Large intestine (tissue), 3 donors: ENCODE measurements at regions not wholly inside any gene's neighbourhood (a gene's known extent, or its start where the extent isn't known, plus 50 kb on each side); places are given as distances from the start of the nearest gene placed in this dataset.

ENCODE experiments used
- DNase-seq, 2 donors: peaks; one replicate each; pipeline versions ENCODE4 v3.0.0 to v3.0.0-alpha.2; 2013
- H3K27ac ChIP-seq: one replicate; pipeline ENCODE4 v1.5.1; 2013; ENCODE audit warnings: low read length
- H3K27me3 ChIP-seq: 2 replicates; pipeline ENCODE4 v1.6.1; 2013; ENCODE audit warnings: low read length; ENCODE audit not compliant: control insufficient read depth, insufficient read depth
- H3K36me3 ChIP-seq: 2 replicates; pipeline ENCODE4 v1.6.1; 2013; ENCODE audit warnings: low read length; ENCODE audit not compliant: control insufficient read depth, insufficient read depth
- H3K4me1 ChIP-seq: one replicate; pipeline ENCODE4 v1.6.1; 2013; ENCODE audit warnings: low read length; ENCODE audit not compliant: control insufficient read depth, insufficient read depth
- H3K4me3 ChIP-seq: one replicate; pipeline ENCODE4 v1.5.1; 2013; ENCODE audit warnings: low read length
- H3K9me3 ChIP-seq: one replicate; pipeline ENCODE4 v1.6.1; 2013; ENCODE audit warnings: mild to moderate bottlenecking, low read depth, low read length, moderate library complexity; ENCODE audit not compliant: control insufficient read depth
- WGBS: methylation state at CpG from one replicate; pipeline ENCODE4 v1.1.5; 2013; ENCODE audit warnings: low lambda C conversion rate; ENCODE audit not compliant: insufficient coverage; 5-methylcytosine and 5-hydroxymethylcytosine counted together

DNA sequence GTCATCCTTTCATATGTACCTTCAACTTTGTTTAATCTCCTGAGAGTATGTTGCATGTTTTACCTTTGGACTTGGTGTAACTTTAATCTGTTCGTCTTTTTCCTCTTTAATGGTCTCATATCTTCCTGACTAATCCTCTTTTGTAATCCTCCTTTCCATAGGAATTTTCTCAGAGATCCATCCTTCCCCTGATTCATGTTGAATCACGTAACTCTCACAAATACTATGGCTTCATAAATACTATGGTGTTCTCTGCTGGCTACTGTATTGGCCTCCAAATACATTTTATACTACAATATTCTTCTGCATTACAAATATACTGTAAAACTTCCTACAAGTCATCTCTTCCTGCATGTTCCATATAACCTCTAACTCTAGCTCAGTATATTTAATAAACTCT, 317.7 kb upstream of the ADGRB3 start:
- no peak overlapping the region for H3K27ac ChIP-seq
- H3K4me3 ChIP-seq = no peak overlapping the region
- DNase-seq = no peak
- WGBS = 16% methylated on average over 2 of the region's 2 CpGs
- no peaks in the 10 kb centered on the region for H3K9me3 ChIP-seq
- H3K27me3 ChIP-seq = no peaks in the 10 kb centered on the region
- no peaks in the 10 kb centered on the region for H3K36me3 ChIP-seq
- H3K4me1 ChIP-seq = no peaks in the 10 kb centered on the region

DNA sequence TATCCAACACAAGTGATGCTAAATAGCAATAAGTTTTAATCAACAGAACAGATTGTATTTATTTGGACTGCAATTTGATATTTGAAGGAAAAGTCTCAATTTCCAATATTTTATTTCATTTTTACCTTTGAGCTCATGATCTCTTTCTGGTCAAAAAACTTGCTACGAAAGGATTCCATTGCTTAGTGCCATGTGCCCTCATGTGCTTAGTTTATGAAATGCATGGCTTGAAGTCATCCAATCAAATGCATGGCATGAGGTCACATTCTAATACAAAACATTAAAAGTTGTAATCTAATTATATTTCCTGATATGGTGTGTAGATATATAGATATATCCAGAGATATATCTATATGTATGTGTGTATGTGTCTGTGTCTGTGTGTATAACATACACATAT, 321.2 kb upstream of the ADGRB3 start:
- Histone ChIP-seq H3K4me1 (no peaks in the 10 kb centered on the region), H3K4me3 (no peak overlapping the region), H3K36me3 (no peaks in the 10 kb centered on the region), H3K27me3 (no peaks in the 10 kb centered on the region), H3K9me3 (no peaks in the 10 kb centered on the region), H3K27ac (no peak overlapping the region)
- no peak for DNase-seq
- WGBS = 71% methylated on average over 1 of the region's 1 CpG

DNA sequence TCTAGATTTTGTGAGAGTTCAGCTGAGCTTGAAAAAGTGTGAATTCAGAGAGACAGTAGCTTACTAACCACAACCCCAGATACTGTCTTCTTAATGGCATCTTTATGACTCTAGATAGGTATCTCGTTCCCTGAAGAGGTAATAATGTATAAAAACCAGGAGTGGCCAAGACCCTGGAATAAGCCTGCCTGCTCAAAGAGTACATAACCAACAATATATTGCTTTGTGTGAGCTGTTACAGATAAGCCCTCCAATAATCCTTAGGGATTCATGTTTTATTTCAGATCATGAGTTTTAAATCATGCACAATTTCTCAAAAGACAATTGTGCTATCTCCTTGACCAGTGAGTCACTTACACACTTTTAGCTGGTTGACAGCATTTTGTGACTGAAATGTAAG, 327.8 kb upstream of the ADGRB3 start:
- H3K9me3 ChIP-seq = no peaks in the 10 kb centered on the region
- no peaks in the 10 kb centered on the region for H3K27me3 ChIP-seq
- H3K27ac ChIP-seq = no peak overlapping the region
- H3K36me3 ChIP-seq = no peaks in the 10 kb centered on the region
- no peaks in the 10 kb centered on the region for H3K4me1 ChIP-seq
- no peak for DNase-seq
- WGBS = no CpG with 5 or more reads among the region's 1 CpG
- no peak overlapping the region for H3K4me3 ChIP-seq

DNA sequence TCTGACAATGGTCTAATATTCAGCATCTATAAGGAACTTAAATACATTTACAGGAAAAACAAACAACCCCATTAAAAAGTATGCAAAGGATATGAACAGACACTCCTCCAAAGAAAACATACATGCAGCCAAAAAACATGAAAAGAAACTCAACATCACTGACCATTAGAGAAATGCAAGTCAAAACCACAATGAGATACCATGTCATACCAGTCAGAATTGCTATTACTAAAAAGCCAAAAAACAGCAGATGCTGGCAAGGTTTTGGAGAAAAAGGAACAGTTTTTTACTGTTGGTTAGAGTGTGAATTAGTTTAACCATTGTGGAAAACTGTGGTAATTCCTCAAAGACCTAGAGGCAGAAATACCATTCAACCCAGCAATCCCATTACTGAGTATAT, 339.0 kb upstream of the ADGRB3 start:
- Histone ChIP-seq H3K4me1 (no peaks in the 10 kb centered on the region), H3K4me3 (no peak overlapping the region), H3K36me3 (no peaks in the 10 kb centered on the region), H3K27ac (no peak overlapping the region), H3K27me3 (no peaks in the 10 kb centered on the region), H3K9me3 (no peaks in the 10 kb centered on the region)
- no peak for DNase-seq

DNA sequence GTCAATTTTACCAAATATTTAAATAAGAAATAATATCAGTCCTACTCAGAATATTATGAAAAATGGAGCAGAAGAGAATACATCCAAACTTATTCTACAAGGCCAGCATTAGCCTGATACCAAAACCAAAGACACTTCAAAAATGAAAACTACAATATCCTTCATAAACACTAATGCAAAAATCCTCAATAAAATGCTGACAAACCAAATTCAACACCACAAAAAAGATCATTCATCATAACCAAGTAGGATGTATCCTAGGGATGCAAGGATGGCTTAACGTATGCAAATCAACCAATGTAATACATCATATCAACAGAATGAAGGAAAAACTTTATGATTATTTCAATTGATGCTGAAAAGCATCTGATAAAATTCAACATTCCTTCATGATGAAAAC, 352.4 kb upstream of the ADGRB3 start:
- Histone ChIP-seq H3K4me1 (no peaks in the 10 kb centered on the region), H3K27ac (no peak overlapping the region), H3K36me3 (no peaks in the 10 kb centered on the region), H3K9me3 (peaks cover 3% of the 10 kb centered on the region), H3K4me3 (no peak overlapping the region), H3K27me3 (no peaks in the 10 kb centered on the region)
- no peak for DNase-seq
- no CpG with 5 or more reads among the region's 1 CpG for WGBS

DNA sequence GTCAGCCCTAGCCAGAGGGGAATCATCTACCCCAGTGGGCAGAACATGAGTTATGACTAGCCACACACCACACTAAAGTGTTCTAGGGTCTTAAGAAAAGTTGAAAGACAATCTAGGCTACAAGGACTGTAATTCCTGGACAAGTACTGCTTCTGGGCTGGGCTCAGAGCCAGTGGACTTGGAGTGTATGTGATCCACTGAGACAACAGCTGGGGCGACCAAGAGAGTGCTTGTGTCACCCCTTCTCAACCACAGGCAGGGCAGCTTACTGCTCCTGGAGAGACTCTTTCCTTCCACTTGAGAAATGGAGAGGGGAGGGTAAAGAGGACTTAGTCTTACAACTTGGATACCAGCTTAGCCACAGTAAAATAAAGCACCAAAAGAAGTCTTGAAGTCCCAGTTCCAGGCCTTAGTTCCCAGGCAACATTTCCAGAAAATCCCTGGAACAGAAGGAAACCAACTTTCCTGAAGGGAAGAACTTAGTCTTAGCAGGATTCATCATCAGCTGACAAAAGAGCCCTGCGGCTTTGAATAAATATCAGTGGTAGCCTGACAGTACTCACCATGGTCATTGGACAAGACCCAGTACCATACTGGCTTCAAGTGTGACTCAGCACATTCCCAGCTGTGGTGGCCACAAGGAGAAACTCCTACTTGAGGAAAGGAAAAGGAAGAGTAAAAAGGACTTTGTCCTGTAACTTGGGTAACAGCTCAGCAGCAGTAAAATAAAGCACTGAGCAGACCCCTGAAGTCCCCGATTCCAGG, 355.1 kb upstream of the ADGRB3 start:
- no peak for DNase-seq
- Histone ChIP-seq H3K4me3 (no peak overlapping the region), H3K4me1 (no peaks in the 10 kb centered on the region), H3K27ac (no peak overlapping the region), H3K36me3 (no peaks in the 10 kb centered on the region), H3K27me3 (no peaks in the 10 kb centered on the region), H3K9me3 (peaks cover 3% of the 10 kb centered on the region)
- WGBS = no CpG with 5 or more reads among the region's 3 CpGs

DNA sequence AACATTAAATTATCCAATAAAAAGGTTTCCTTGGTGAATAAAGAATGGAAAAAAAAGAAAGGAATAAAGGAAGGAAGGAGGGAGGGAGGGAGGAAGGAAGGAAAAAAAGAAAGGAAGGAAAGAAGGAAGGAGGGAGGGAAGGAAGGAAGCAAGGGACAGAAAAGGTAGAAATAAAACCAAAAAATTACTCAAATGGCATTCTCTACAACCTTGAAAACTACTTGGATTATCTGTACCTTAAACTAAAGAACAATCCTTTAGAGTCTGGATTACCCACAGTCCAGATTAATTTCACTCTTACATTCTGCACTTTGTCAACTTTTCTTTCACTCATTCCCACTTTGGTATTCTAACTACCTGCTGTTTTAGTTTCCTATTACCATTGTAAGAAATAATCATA, 361.8 kb upstream of the ADGRB3 start:
- Histone ChIP-seq H3K27ac (no peak overlapping the region), H3K36me3 (no peaks in the 10 kb centered on the region), H3K9me3 (no peaks in the 10 kb centered on the region), H3K27me3 (no peaks in the 10 kb centered on the region), H3K4me3 (no peak overlapping the region), H3K4me1 (no peaks in the 10 kb centered on the region)
- no peak for DNase-seq

DNA sequence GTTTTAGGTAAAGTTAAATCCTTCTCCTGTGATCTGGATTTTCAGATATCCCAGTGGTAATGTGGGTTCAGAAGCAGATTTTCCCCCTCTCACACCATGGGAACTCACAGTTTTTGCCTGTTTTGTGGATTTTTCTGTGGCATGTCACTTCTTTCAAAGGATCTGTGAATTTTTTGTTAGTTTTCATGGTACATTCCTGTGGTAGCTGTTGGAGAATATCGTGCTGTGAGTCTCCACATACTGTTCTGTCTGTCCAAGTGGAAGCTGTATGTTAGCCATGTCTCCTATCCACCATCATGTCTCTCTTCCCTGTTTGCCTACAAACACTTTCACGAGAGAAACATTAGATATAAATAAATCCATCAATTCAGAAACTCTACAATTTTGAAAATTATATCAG, 378.7 kb upstream of the ADGRB3 start:
- Histone ChIP-seq H3K4me1 (no peaks in the 10 kb centered on the region), H3K27me3 (no peaks in the 10 kb centered on the region), H3K36me3 (no peaks in the 10 kb centered on the region), H3K4me3 (no peak overlapping the region), H3K9me3 (no peaks in the 10 kb centered on the region), H3K27ac (no peak overlapping the region)
- WGBS = no CpG with 5 or more reads among the region's 2 CpGs
- DNase-seq = no peak

DNA sequence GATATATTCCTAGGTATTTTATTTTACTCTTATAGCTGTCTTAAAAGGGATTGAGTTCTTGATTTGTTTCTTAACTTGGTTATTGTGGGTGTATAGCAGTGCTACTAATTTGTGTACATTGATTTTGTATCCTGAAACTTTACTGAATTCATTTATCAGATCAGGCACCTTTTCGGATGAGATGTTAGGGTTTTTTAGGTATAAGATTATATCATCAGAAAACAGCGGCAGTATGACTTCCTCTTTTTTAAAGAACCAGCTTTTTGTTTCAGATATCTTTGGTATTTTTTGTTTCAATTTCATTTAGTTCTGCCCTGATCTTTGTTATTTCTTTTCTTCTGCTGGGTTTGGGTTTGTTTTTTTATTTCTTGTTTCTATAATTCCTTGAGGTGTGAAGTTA, 382.4 kb upstream of the ADGRB3 start:
- 88% methylated on average over 1 of the region's 2 CpGs for WGBS
- Histone ChIP-seq H3K4me3 (no peak overlapping the region), H3K9me3 (peaks cover 2% of the 10 kb centered on the region), H3K36me3 (no peaks in the 10 kb centered on the region), H3K4me1 (no peaks in the 10 kb centered on the region), H3K27ac (no peak overlapping the region), H3K27me3 (no peaks in the 10 kb centered on the region)
- DNase-seq = no peak

DNA sequence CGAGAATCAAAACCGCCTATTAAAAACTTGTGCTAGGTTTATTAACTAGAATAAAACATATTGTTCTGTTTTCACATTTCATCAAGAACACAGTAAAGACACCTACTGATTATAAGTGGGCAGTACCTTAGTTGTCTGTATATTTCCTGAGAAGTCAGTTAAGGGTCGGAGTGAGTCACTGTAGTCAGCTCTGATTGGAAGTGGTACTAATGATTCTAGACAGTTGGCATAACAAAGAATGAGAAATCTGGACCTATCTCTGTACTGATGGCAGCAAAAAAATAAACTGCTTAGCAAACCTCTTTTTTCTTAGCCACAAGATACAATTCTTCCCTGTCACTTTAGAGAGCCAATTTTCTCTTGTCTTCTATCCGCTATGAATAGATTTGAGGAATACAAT, 387.3 kb upstream of the ADGRB3 start:
- 100% methylated on average over 1 of the region's 4 CpGs for WGBS
- peaks cover 2% of the 10 kb centered on the region for H3K9me3 ChIP-seq
- DNase-seq = no peak

DNA sequence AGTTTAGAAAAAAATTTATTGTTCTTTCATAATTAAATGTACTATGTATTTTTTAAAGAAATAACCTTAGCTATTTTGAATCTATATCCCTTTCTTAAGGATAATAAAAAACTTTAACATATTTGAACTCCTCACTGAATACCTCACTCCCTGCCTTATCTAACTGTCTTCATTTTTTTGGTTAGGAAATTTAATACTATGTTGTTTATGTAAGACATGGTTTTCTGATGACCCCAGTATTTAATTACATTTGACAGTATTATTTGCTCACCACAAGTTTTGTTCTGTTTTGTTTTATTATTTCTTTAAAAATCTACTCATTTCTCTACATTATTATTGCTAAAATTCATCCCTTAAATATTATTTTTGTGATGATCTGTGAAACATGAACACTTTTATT, 394.4 kb upstream of the ADGRB3 start:
- no peaks in the 10 kb centered on the region for H3K27me3 ChIP-seq
- H3K9me3 ChIP-seq = no peaks in the 10 kb centered on the region
- no peaks in the 10 kb centered on the region for H3K36me3 ChIP-seq
- H3K4me3 ChIP-seq = no peak overlapping the region
- H3K4me1 ChIP-seq = no peaks in the 10 kb centered on the region
- no peak overlapping the region for H3K27ac ChIP-seq
- DNase-seq = no peak

More for the DNA sequence above, 387.3 kb upstream of the ADGRB3 start:
- Histone ChIP-seq H3K4me3 (no peak overlapping the region), H3K27ac (no peak overlapping the region), H3K27me3 (no peaks in the 10 kb centered on the region), H3K4me1 (no peaks in the 10 kb centered on the region), H3K36me3 (no peaks in the 10 kb centered on the region)
